H54 (cell line): ENCODE measurements at regions not wholly inside any gene's neighbourhood (a gene's known extent, or its start where the extent isn't known, plus 50 kb on each side); places are given as distances from the start of the nearest gene placed in this dataset.

Experiments used
- DNase-seq: peaks from one replicate; pipeline ENCODE4 v3.0.0; 2011; ENCODE audit warnings: low spot score, mixed read lengths; ENCODE audit not compliant: insufficient read length
- FAIRE-seq: peaks from 3 replicates; lab custom pipeline; 2011; peaks lifted over from hg19 to GRCh38; lab: Jason Lieb, UNC
- POLR2A ChIP-seq: IDR thresholded peaks from 2 replicates; pipeline ENCODE4 v1.6.1; 2011; ENCODE audit warnings: low read depth, mild to moderate bottlenecking, low read length

GRCh38 chr13:50071379-50071778 lies 56.1 kb downstream of the KCNRG start:
- FAIRE-seq, result no peak
- DNase-seq, result no peak
- TF ChIP-seq POLR2A, result no peak

GRCh38 chr13:50072676-50073075 lies 57.4 kb downstream of the KCNRG start:
- no peak for TF ChIP-seq POLR2A
- DNase-seq, result no peak
- no peak for FAIRE-seq

GRCh38 chr13:50073340-50073739 lies 58.1 kb downstream of the KCNRG start:
- DNase-seq (no peak), FAIRE-seq (no peak)
- no peak for TF ChIP-seq POLR2A

GRCh38 chr13:50074843-50075242 lies 59.6 kb downstream of the KCNRG start:
- DNase-seq (no peak), FAIRE-seq (no peak)
- TF ChIP-seq POLR2A, result no peak

GRCh38 chr13:50075619-50076097 lies 60.4 kb downstream of the KCNRG start:
- FAIRE-seq, result no peak
- no peak for TF ChIP-seq POLR2A

GRCh38 chr13:50077431-50077830 lies 62.2 kb downstream of the KCNRG start:
- FAIRE-seq, result no peak

More at GRCh38 chr13:50075619-50076097, 60.4 kb downstream of the KCNRG start:
- no peak for DNase-seq

GRCh38 chr13:50078231-50078894 lies 63.1 kb downstream of the KCNRG start:
- TF ChIP-seq POLR2A, result no peak
- FAIRE-seq (no peak), DNase-seq (no peak)

More at GRCh38 chr13:50077431-50077830, 62.2 kb downstream of the KCNRG start:
- DNase-seq, result no peak
- no peak for TF ChIP-seq POLR2A

GRCh38 chr13:50078895-50079654 lies 63.8 kb downstream of the KCNRG start:
- no peak for TF ChIP-seq POLR2A
- FAIRE-seq (no peak), DNase-seq (no peak)

- no peak for TF ChIP-seq POLR2A
- no peak for FAIRE-seq
- DNase-seq, result no peak
Observed at GRCh38 chr13:50079655-50080202, 64.5 kb downstream of the KCNRG start.

- no peak for FAIRE-seq
- TF ChIP-seq POLR2A, result no peak
Observed at GRCh38 chr13:50080203-50080910, 65.1 kb downstream of the KCNRG start.

GRCh38 chr13:50080911-50081678 lies 65.9 kb downstream of the KCNRG start:
- no peak for TF ChIP-seq POLR2A
- FAIRE-seq (no peak), DNase-seq (no peak)

More at GRCh38 chr13:50080203-50080910, 65.1 kb downstream of the KCNRG start:
- DNase-seq, result no peak

- 0 out of 2 replicates have a peak, but pooled peaks have one; percentile 34 for TF ChIP-seq POLR2A
- peak; percentile 94 for FAIRE-seq
- DNase-seq, result peak; percentile 42
Observed at GRCh38 chr13:50081679-50082425, 66.6 kb downstream of the KCNRG start.
